GM12878 (cell line): ENCODE measurements at regions not wholly inside any gene's neighbourhood (a gene's known extent, or its start where the extent isn't known, plus 50 kb on each side); places are given as distances from the start of the nearest gene placed in this dataset.

ENCODE experiments used
- BCL3 ChIP-seq: IDR thresholded peaks from 2 replicates; pipeline ENCODE4 v1.6.1; 2011; ENCODE audit warnings: borderline replicate concordance, low read depth, mild to moderate bottlenecking, moderate library complexity, low read length; ENCODE audit not compliant: insufficient read depth, poor library complexity, severe bottlenecking
- CBFB ChIP-seq: IDR thresholded peaks from 2 replicates; pipeline ENCODE4 v1.6.1; 2016; ENCODE audit warnings: antibody characterized with exemption, low read depth
- E4F1 ChIP-seq: fragments of 450-650 bp; IDR thresholded peaks from 2 replicates; pipeline ENCODE4 v1.6.1; 2018; ENCODE audit warnings: borderline replicate concordance, mild to moderate bottlenecking; ENCODE audit not compliant: partially characterized antibody
- EED ChIP-seq: sonication (generic); IDR thresholded peaks from 2 replicates; pipeline ENCODE4 v1.6.1; 2016; ENCODE audit warnings: antibody characterized with exemption, low read depth
- EGR1 ChIP-seq, 2 experiments: IDR thresholded peaks; 1 replicate in 1 of 2; 2 replicates in 1 of 2; pipeline ENCODE4 v1.6.1; 2011 to 2012; ENCODE audit warnings: low read depth in 2 of 2, low read length in 2 of 2, borderline replicate concordance in 1 of 2, mild to moderate bottlenecking in 1 of 2, moderate library complexity in 1 of 2
- ESRRA ChIP-seq: IDR thresholded peaks from 2 replicates; pipeline ENCODE4 v1.6.1; 2012; ENCODE audit warnings: mild to moderate bottlenecking, low read length, improper control_type of control experiment
- IKZF1 ChIP-seq: fragments of 450-650 bp; conservative IDR thresholded peaks from 2 replicates; pipeline ENCODE4 v1.6.1; 2017; ENCODE audit warnings: antibody characterized with exemption, mild to moderate bottlenecking
- JUNB ChIP-seq: IDR thresholded peaks from 2 replicates; pipeline ENCODE4 v1.6.1; 2016; ENCODE audit warnings: antibody characterized with exemption, mild to moderate bottlenecking
- KLF5 ChIP-seq: fragments of 450-650 bp; IDR thresholded peaks from 2 replicates; pipeline ENCODE4 v1.6.1; 2014; ENCODE audit warnings: mild to moderate bottlenecking; ENCODE audit not compliant: partially characterized antibody
- MEF2A ChIP-seq: IDR thresholded peaks from 2 replicates; pipeline ENCODE4 v1.6.1; 2011; ENCODE audit warnings: low read depth, mild to moderate bottlenecking, low read length, moderate library complexity; ENCODE audit not compliant: insufficient read depth
- MYC ChIP-seq: IDR thresholded peaks from 2 replicates; pipeline ENCODE4 v1.6.1; 2011; ENCODE audit warnings: mild to moderate bottlenecking, low read length, moderate library complexity, inconsistent platforms; ENCODE audit not compliant: insufficient read depth, insufficient replicate concordance, insufficient read length, severe bottlenecking
- NBN ChIP-seq: fragments of 450-650 bp; IDR thresholded peaks from 2 replicates; pipeline ENCODE4 v1.6.1; 2016
- NRF1 ChIP-seq: conservative IDR thresholded peaks from 2 replicates; pipeline ENCODE4 v1.6.1; 2011; ENCODE audit warnings: mild to moderate bottlenecking, low read depth, low read length, improper control_type of control experiment
- POLR2AphosphoS5 ChIP-seq: IDR thresholded peaks from 2 replicates; pipeline ENCODE4 v1.6.1; 2011; ENCODE audit warnings: mild to moderate bottlenecking, low read length, inconsistent platforms
- RUNX3 ChIP-seq: IDR thresholded peaks from 2 replicates; pipeline ENCODE4 v1.6.1; 2012; ENCODE audit warnings: low read length, inconsistent platforms
- SIN3A ChIP-seq: IDR thresholded peaks from 2 replicates; pipeline ENCODE4 v1.6.1; 2012; ENCODE audit warnings: low read depth, low read length, improper control_type of control experiment
- TARDBP ChIP-seq: IDR thresholded peaks from 2 replicates; pipeline ENCODE4 v1.6.1; 2016; ENCODE audit warnings: borderline replicate concordance
- ZNF217 ChIP-seq: fragments of 450-650 bp; IDR thresholded peaks from 2 replicates; pipeline ENCODE4 v1.6.1; 2017; ENCODE audit warnings: antibody characterized with exemption, mild to moderate bottlenecking
- TF ChIP-seq, protein P1 (sequence below): fragments of 450-650 bp; IDR thresholded peaks from 2 replicates; pipeline ENCODE4 v1.6.1; 2016; ENCODE audit warnings: mild to moderate bottlenecking
- TF ChIP-seq, protein P2 (sequence below): fragments of 450-650 bp; IDR thresholded peaks from 2 replicates; pipeline ENCODE4 v1.6.1; 2018; ENCODE audit warnings: mild to moderate bottlenecking, low read depth, moderate library complexity; ENCODE audit not compliant: partially characterized antibody
- TF ChIP-seq, protein P3 (sequence below), 3 experiments: IDR thresholded peaks in 2 of 3; conservative IDR thresholded peaks in 1 of 3; 2 replicates each; pipeline ENCODE4 v1.5.1; 2011; ENCODE audit warnings: low read depth in 3 of 3, low read length in 3 of 3, mild to moderate bottlenecking in 3 of 3, control low read depth in 2 of 3, moderate library complexity in 2 of 3, inconsistent platforms in 1 of 3, mixed read lengths in 1 of 3; ENCODE audit not compliant: control insufficient read depth in 2 of 3, insufficient read depth in 1 of 3; ENCODE audit errors: extremely low read depth in 1 of 3

DNA sequence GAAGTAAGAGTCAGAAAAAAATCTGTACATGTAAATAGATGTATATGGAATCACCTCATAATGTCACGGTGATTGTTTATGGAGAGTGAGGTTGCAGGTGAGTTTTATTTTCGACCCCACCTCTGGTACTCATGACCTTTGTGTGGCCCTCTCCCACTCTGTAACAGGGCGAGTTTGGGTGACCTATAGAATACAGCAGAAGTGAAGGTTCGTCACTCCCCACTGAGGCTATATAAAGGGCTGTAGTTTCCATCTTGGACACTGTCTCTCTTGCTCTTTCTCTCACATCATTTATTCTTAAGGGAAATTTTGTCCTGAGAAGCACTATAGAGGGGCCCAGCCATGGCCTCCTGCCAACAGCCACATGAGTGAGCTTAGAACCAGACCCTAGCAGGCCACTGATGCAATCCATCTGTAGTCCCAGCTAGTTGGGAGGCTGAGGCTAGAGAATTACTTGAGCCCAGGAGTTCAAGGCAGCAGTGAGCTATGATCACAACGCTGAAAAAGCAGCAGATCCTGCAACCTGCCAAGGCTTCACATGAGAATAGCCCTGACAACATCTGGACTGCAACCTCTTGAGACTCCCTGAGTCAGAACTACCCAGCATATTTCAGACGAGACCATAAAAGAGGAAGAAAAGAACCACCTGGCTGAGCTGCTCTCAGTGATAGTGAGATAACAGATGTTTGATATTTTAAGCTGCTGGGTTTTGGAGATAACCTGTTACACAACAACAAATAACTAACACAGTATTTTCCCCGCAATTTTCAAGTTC, 74.3 kb upstream of the SLC1A4 start (continued):
- TF ChIP-seq KLF5 (no peak), NRF1 (no peak), BCL3 (peak; percentile 88), IKZF1 (peak; percentile 59), TARDBP (no peak; the same call in 1 of the 2 replicates), ZNF217 (no peak), RUNX3 (peak; percentile 92), EGR1 (IDR thresholded peaks at IDR 0.05; ENCODE audit: borderline replicate concordance in 1 of 2, low read depth in 2 of 2, low read length in 2 of 2) (no peak), NBN (peak; percentile 83), SIN3A (peak; percentile 49; the same call in 1 of the 2 replicates), MYC (no peak), JUNB (peak; percentile 90), ESRRA (no peak), MEF2A (peak; percentile 89), CBFB (peak; percentile 79), EED (peak; percentile 84), E4F1 (no peak), POLR2AphosphoS5 (peak; percentile 86)
- TF ChIP-seq, protein P1, sequence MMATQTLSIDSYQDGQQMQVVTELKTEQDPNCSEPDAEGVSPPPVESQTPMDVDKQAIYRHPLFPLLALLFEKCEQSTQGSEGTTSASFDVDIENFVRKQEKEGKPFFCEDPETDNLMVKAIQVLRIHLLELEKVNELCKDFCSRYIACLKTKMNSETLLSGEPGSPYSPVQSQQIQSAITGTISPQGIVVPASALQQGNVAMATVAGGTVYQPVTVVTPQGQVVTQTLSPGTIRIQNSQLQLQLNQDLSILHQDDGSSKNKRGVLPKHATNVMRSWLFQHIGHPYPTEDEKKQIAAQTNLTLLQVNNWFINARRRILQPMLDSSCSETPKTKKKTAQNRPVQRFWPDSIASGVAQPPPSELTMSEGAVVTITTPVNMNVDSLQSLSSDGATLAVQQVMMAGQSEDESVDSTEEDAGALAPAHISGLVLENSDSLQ: peak; percentile 51
- TF ChIP-seq, protein P2, sequence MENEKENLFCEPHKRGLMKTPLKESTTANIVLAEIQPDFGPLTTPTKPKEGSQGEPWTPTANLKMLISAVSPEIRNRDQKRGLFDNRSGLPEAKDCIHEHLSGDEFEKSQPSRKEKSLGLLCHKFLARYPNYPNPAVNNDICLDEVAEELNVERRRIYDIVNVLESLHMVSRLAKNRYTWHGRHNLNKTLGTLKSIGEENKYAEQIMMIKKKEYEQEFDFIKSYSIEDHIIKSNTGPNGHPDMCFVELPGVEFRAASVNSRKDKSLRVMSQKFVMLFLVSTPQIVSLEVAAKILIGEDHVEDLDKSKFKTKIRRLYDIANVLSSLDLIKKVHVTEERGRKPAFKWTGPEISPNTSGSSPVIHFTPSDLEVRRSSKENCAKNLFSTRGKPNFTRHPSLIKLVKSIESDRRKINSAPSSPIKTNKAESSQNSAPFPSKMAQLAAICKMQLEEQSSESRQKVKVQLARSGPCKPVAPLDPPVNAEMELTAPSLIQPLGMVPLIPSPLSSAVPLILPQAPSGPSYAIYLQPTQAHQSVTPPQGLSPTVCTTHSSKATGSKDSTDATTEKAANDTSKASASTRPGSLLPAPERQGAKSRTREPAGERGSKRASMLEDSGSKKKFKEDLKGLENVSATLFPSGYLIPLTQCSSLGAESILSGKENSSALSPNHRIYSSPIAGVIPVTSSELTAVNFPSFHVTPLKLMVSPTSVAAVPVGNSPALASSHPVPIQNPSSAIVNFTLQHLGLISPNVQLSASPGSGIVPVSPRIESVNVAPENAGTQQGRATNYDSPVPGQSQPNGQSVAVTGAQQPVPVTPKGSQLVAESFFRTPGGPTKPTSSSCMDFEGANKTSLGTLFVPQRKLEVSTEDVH: no peak
- TF ChIP-seq, protein P3, sequence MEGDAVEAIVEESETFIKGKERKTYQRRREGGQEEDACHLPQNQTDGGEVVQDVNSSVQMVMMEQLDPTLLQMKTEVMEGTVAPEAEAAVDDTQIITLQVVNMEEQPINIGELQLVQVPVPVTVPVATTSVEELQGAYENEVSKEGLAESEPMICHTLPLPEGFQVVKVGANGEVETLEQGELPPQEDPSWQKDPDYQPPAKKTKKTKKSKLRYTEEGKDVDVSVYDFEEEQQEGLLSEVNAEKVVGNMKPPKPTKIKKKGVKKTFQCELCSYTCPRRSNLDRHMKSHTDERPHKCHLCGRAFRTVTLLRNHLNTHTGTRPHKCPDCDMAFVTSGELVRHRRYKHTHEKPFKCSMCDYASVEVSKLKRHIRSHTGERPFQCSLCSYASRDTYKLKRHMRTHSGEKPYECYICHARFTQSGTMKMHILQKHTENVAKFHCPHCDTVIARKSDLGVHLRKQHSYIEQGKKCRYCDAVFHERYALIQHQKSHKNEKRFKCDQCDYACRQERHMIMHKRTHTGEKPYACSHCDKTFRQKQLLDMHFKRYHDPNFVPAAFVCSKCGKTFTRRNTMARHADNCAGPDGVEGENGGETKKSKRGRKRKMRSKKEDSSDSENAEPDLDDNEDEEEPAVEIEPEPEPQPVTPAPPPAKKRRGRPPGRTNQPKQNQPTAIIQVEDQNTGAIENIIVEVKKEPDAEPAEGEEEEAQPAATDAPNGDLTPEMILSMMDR (IDR thresholded peaks at IDR 0.05 in 2 of 3, conservative IDR thresholded peaks at IDR 0.05 in 1 of 3; ENCODE audit: control insufficient read depth in 2 of 3, extremely low read depth in 1 of 3, insufficient read depth in 1 of 3, low read depth in 3 of 3, low read length in 3 of 3): no peak
